Gastroesophageal sphincter (tissue), 4 donors: ENCODE measurements at regions not wholly inside any gene's neighbourhood (a gene's known extent, or its start where the extent isn't known, plus 50 kb on each side); places are given as distances from the start of the nearest gene placed in this dataset.

Source experiments
- ATAC-seq: fragments of 150-250 bp; one replicate; pipeline ENCODE4 v1.9.1; 2016; ENCODE audit warnings: mild to moderate bottlenecking, moderate library complexity
- H3K27ac ChIP-seq, 4 donors: fragments of 200-600 bp; sonication (generic) in 3 of 4; 1 replicate in 3 of 4; 2 replicates in 1 of 4; pipeline ENCODE4 v1.5.1; 2016 to 2019
- H3K27me3 ChIP-seq: fragments of 200-600 bp; sonication (generic); one replicate; pipeline ENCODE4 v1.5.1; 2019
- H3K36me3 ChIP-seq, 2 donors: fragments of 200-600 bp; sonication (generic); one replicate each; pipeline ENCODE4 v1.5.1; 2019; ENCODE audit warnings: control low read depth in 1 of 2
- H3K4me1 ChIP-seq, 3 donors: fragments of 200-600 bp; sonication (generic); 1 replicate in 2 of 3; 2 replicates in 1 of 3; pipeline ENCODE4 v1.5.1; 2016 to 2019; ENCODE audit warnings: control low read depth in 2 of 3
- H3K4me3 ChIP-seq, 2 donors: fragments of 200-600 bp; sonication (generic); one replicate each; pipeline ENCODE4 v1.5.1; 2019; ENCODE audit warnings: mild to moderate bottlenecking in 1 of 2, moderate library complexity in 1 of 2
- H3K9me3 ChIP-seq, 3 donors: fragments of 200-600 bp; sonication (generic); one replicate each; pipeline ENCODE4 v1.5.1; 2017 to 2019; ENCODE audit warnings: control low read depth in 2 of 3
- CTCF ChIP-seq, 4 experiments: fragments of 200-600 bp in 2 of 4; fragments of 450-650 bp in 2 of 4; sonication (generic) in 1 of 4; IDR thresholded peaks; one replicate each; pipeline ENCODE4 v1.5.1; 2017 to 2019; ENCODE audit warnings: antibody characterized with exemption in 4 of 4, mild to moderate bottlenecking in 2 of 4, moderate library complexity in 2 of 4
- EP300 ChIP-seq: sonication (generic); formaldehyde crosslinking; IDR thresholded peaks from one replicate; pipeline ENCODE4 v1.6.1; 2017; ENCODE audit warnings: antibody characterized with exemption, mild to moderate bottlenecking
- POLR2A ChIP-seq, 2 donors: fragments of 450-650 bp; IDR thresholded peaks; one replicate each; pipeline ENCODE4 v1.6.1; 2017; ENCODE audit warnings: antibody characterized with exemption in 2 of 2, mild to moderate bottlenecking in 2 of 2, moderate library complexity in 1 of 2
- POLR2AphosphoS5 ChIP-seq: sonication (generic); formaldehyde crosslinking; IDR thresholded peaks from one replicate; pipeline ENCODE4 v1.6.1; 2017; ENCODE audit warnings: antibody characterized with exemption
- WGBS, 2 donors: methylation state at CpG; one replicate each; pipeline ENCODE4 v1.1.5; 2018; ENCODE audit warnings: low coverage in 1 of 2; 5-methylcytosine and 5-hydroxymethylcytosine counted together

- no peak for ATAC-seq
- WGBS, 2 donors: 98 to 100% methylated on average over 2 to 4 of the region's 4 CpGs
These were observed 62.8 kb downstream of the FHIP1A start for GRCh38 chr4:151471728-151472127.

GRCh38 chr4:151472297-151472696 lies 63.3 kb downstream of the FHIP1A start:
- WGBS, 2 donors: 13 to 20% methylated on average over 1 of the region's 1 CpG
- H3K4me3 ChIP-seq: no peak overlapping the region
- no peaks in the 10 kb centered on the region for H3K36me3 ChIP-seq
- no peak for ATAC-seq
- TF ChIP-seq POLR2A (IDR thresholded peaks at IDR 0.05) (no peak), POLR2AphosphoS5 (no peak), CTCF (IDR thresholded peaks at IDR 0.05) (no peak), EP300 (no peak)
- no peaks in the 10 kb centered on the region for H3K9me3 ChIP-seq
- H3K4me1 ChIP-seq: peaks cover 0 to 13% (median 0%) of the 10 kb centered on the region in 3 donors
- no peak overlapping the region for H3K27ac ChIP-seq
- no peaks in the 10 kb centered on the region for H3K27me3 ChIP-seq

More at GRCh38 chr4:151471728-151472127, 62.8 kb downstream of the FHIP1A start:
- Histone ChIP-seq H3K4me1 (peaks cover 0 to 13% (median 0%) of the 10 kb centered on the region in 3 donors), H3K27me3 (no peaks in the 10 kb centered on the region), H3K27ac (no peak overlapping the region), H3K36me3 (no peaks in the 10 kb centered on the region), H3K9me3 (no peaks in the 10 kb centered on the region), H3K4me3 (no peak overlapping the region)
- TF ChIP-seq POLR2A (IDR thresholded peaks at IDR 0.05): no peak

- Histone ChIP-seq H3K4me3 (no peak overlapping the region), H3K36me3 (no peaks in the 10 kb centered on the region), H3K27ac (no peak overlapping the region), H3K4me1 (peaks cover 0 to 13% (median 0%) of the 10 kb centered on the region in 3 donors), H3K27me3 (no peaks in the 10 kb centered on the region), H3K9me3 (no peaks in the 10 kb centered on the region)
- TF ChIP-seq EP300: no peak
- TF ChIP-seq POLR2AphosphoS5: no peak
- TF ChIP-seq CTCF (IDR thresholded peaks at IDR 0.05): no peak
- TF ChIP-seq POLR2A (IDR thresholded peaks at IDR 0.05): no peak
- no peak for ATAC-seq
- 29 to 46% methylated on average over 1 of the region's 1 CpG for WGBS, 2 donors
These were observed 63.7 kb downstream of the FHIP1A start for GRCh38 chr4:151472711-151473110.

- no peaks in the 10 kb centered on the region for H3K9me3 ChIP-seq
- H3K36me3 ChIP-seq: no peaks in the 10 kb centered on the region
- no peak overlapping the region for H3K27ac ChIP-seq
- H3K4me3 ChIP-seq: no peak overlapping the region
- no peak for ATAC-seq
- TF ChIP-seq CTCF (IDR thresholded peaks at IDR 0.05): no peak
- TF ChIP-seq POLR2AphosphoS5: no peak
- TF ChIP-seq POLR2A (IDR thresholded peaks at IDR 0.05): no peak
- no peak for TF ChIP-seq EP300
- no peaks in the 10 kb centered on the region for H3K27me3 ChIP-seq
- H3K4me1 ChIP-seq: peaks cover 0 to 13% (median 0%) of the 10 kb centered on the region in 3 donors
These were observed 64.6 kb downstream of the FHIP1A start for GRCh38 chr4:151473521-151474097.

GRCh38 chr4:151475035-151475714 lies 66.2 kb downstream of the FHIP1A start:
- H3K4me1 ChIP-seq: peaks cover 0 to 9% (median 0%) of the 10 kb centered on the region in 3 donors
- H3K4me3 ChIP-seq: no peak overlapping the region
- WGBS, 2 donors: 78% methylated on average over 4 of the region's 4 CpGs
- no peak overlapping the region for H3K27ac ChIP-seq
- no peak for TF ChIP-seq POLR2AphosphoS5
- TF ChIP-seq POLR2A (IDR thresholded peaks at IDR 0.05): no peak
- no peak for TF ChIP-seq EP300
- no peak for TF ChIP-seq CTCF (IDR thresholded peaks at IDR 0.05)
- no peaks in the 10 kb centered on the region for H3K27me3 ChIP-seq
- no peaks in the 10 kb centered on the region for H3K9me3 ChIP-seq
- no peaks in the 10 kb centered on the region for H3K36me3 ChIP-seq
- no peak for ATAC-seq
